Endothelial cell of umbilical vein (primary cell): ENCODE measurements at regions not wholly inside any gene's neighbourhood (a gene's known extent, or its start where the extent isn't known, plus 50 kb on each side); places are given as distances from the start of the nearest gene placed in this dataset.

Source experiments
- BruUV-seq: library from RNA; stranded (reverse); fragments of 400-500 nt; replicated peaks from 2 replicates; lab custom pipeline; 2021; lab: Mats Ljungman, UMichigan
- CTCF ChIA-PET: fragments of 300-600, 350-600 bp; sonication (Branson Sonifier 250); formaldehyde crosslinking; loops from one replicate; lab custom pipeline; 2021; ENCODE audit warnings: antibody characterized with exemption, inconsistent platforms; lab: Charles Lee
- POLR2A ChIA-PET: fragments of 300-600, 350-600 bp; sonication (Branson Sonifier 250); formaldehyde crosslinking; loops from one replicate; lab custom pipeline; 2021; ENCODE audit warnings: antibody characterized with exemption, inconsistent platforms; lab: Charles Lee
- DNase-seq: peaks from one replicate; pipeline ENCODE4 v3.0.0-alpha.2; 2011; ENCODE audit warnings: low read depth, low spot score
- FAIRE-seq: peaks from 2 replicates; lab custom pipeline; 2011; peaks lifted over from hg19 to GRCh38; lab: Jason Lieb, UNC
- H2AFZ ChIP-seq: 2 replicates; pipeline ENCODE4 v1.6.0; 2012; ENCODE audit warnings: low read depth, low read length, control low read depth, inconsistent platforms
- H3K27ac ChIP-seq: 2 replicates; pipeline ENCODE4 v1.5.1; 2011; ENCODE audit warnings: low read depth, mild to moderate bottlenecking, control low read depth, low read length, moderate library complexity; ENCODE audit not compliant: insufficient read depth
- H3K27me3 ChIP-seq, 2 experiments: 2 replicates each; pipeline versions ENCODE4 v1.6.0 to v1.6.1; 2011; ENCODE audit warnings: low read length in 2 of 2, mixed read lengths in 1 of 2; ENCODE audit not compliant: control insufficient read depth in 2 of 2, insufficient read depth in 2 of 2
- H3K36me3 ChIP-seq, 2 experiments: 2 replicates in 1 of 2; 3 replicates in 1 of 2; pipeline ENCODE4 v1.5.1; 2011; ENCODE audit warnings: low read length in 2 of 2, mild to moderate bottlenecking in 1 of 2, moderate library complexity in 1 of 2; ENCODE audit not compliant: control insufficient read depth in 2 of 2, insufficient read depth in 2 of 2; ENCODE audit errors: extremely low read depth in 1 of 2
- H3K4me1 ChIP-seq: 3 replicates; pipeline ENCODE4 v1.5.1; 2011; ENCODE audit warnings: mild to moderate bottlenecking, low read length; ENCODE audit not compliant: control insufficient read depth, insufficient read depth; ENCODE audit errors: extremely low read depth
- H3K4me2 ChIP-seq: 2 replicates; pipeline ENCODE4 v1.6.1; 2011; ENCODE audit warnings: low read length, control low read depth, mixed read lengths; ENCODE audit not compliant: insufficient read depth
- H3K4me3 ChIP-seq, 3 experiments: fragments of 200-600 bp in 1 of 3; sonication (generic), shearing (Covaris generic) in 1 of 3; replicated peaks in 1 of 3; 2 replicates each; pipeline ENCODE4 v1.5.1; 2011 to 2016; ENCODE audit warnings: control low read depth in 3 of 3, low read length in 3 of 3, mild to moderate bottlenecking in 2 of 3, inconsistent platforms in 1 of 3, low read depth in 1 of 3, moderate library complexity in 1 of 3; ENCODE audit not compliant: insufficient read depth in 1 of 3
- H3K79me2 ChIP-seq: 2 replicates; pipeline ENCODE4 v1.6.0; 2012; ENCODE audit warnings: low read length, inconsistent platforms; ENCODE audit not compliant: control insufficient read depth, insufficient read depth
- H3K9ac ChIP-seq: replicated peaks from 2 replicates; pipeline ENCODE3; 2011; ENCODE audit warnings: low read length, control low read depth; ENCODE audit not compliant: insufficient read depth; ENCODE audit errors: extremely low read depth
- H3K9me1 ChIP-seq: replicated peaks from 3 replicates; pipeline ENCODE4 v1.6.0; 2011; ENCODE audit warnings: mild to moderate bottlenecking, low read length; ENCODE audit not compliant: control insufficient read depth, insufficient read depth; ENCODE audit errors: extremely low read depth
- H3K9me3 ChIP-seq: replicated peaks from 2 replicates; pipeline ENCODE4 v1.5.1; 2012; ENCODE audit warnings: low read length, inconsistent platforms; ENCODE audit not compliant: control insufficient read depth, insufficient read depth
- H4K20me1 ChIP-seq: replicated peaks from 2 replicates; pipeline ENCODE3; 2011; ENCODE audit warnings: mild to moderate bottlenecking, low read length; ENCODE audit not compliant: control insufficient read depth, insufficient read depth; ENCODE audit errors: extremely low read depth
- CTCF ChIP-seq, 2 donors: IDR thresholded peaks; 1 replicate in 1 of 2; 2 replicates in 1 of 2; pipeline ENCODE4 v1.5.1; 2011; ENCODE audit warnings: low read length in 2 of 2, mild to moderate bottlenecking in 2 of 2, moderate library complexity in 2 of 2, control low read depth in 1 of 2, inconsistent platforms in 1 of 2, low read depth in 1 of 2; ENCODE audit not compliant: insufficient read depth in 1 of 2; ENCODE audit errors: extremely low read depth in 1 of 2
- EZH2 ChIP-seq: IDR thresholded peaks from 2 replicates; pipeline ENCODE4 v1.6.1; 2012; ENCODE audit warnings: borderline replicate concordance, low read depth, mild to moderate bottlenecking, moderate library complexity, low read length, inconsistent platforms; ENCODE audit not compliant: severe bottlenecking
- FOS ChIP-seq: IDR thresholded peaks from 2 replicates; pipeline ENCODE4 v1.6.1; 2011; ENCODE audit warnings: mild to moderate bottlenecking, low read length, moderate library complexity, borderline replicate concordance; ENCODE audit not compliant: insufficient read depth
- GATA2 ChIP-seq: IDR thresholded peaks from 2 replicates; pipeline ENCODE4 v1.7.0; 2011; ENCODE audit warnings: low read depth, mild to moderate bottlenecking, moderate library complexity, mixed read lengths, low read length; ENCODE audit not compliant: insufficient read length, insufficient read depth
- JUN ChIP-seq: IDR thresholded peaks from 2 replicates; pipeline ENCODE4 v1.6.1; 2011; ENCODE audit warnings: borderline replicate concordance, low read depth; ENCODE audit not compliant: insufficient read length, insufficient read depth
- MAX ChIP-seq: IDR thresholded peaks from 2 replicates; pipeline ENCODE4 v1.6.1; 2011; ENCODE audit not compliant: insufficient read depth, insufficient read length
- MYC ChIP-seq: IDR thresholded peaks from one replicate; pipeline ENCODE4 v1.6.1; 2011; ENCODE audit warnings: mild to moderate bottlenecking, low read depth, low read length
- POLR2AphosphoS5 ChIP-seq: IDR thresholded peaks from 2 replicates; pipeline ENCODE4 v1.6.1; 2012; ENCODE audit warnings: low read depth, mild to moderate bottlenecking, control low read depth, low read length, moderate library complexity; ENCODE audit not compliant: insufficient read depth
- dilution Hi-C: fragments of 300-500 bp; cut with MboI; formaldehyde crosslinking; loops from one replicate; pipeline ENCODE4 v1.15.0; 2019; ENCODE audit warnings: low sequenced_read_pairs; ENCODE audit not compliant: extremely low pct_ligation_motif_present
- intact Hi-C: fragments of 100-400 bp; cut with micrococcal nuclease; formaldehyde crosslinking; loops from one replicate; pipeline ENCODE4 v1.10.0; 2022

DNA sequence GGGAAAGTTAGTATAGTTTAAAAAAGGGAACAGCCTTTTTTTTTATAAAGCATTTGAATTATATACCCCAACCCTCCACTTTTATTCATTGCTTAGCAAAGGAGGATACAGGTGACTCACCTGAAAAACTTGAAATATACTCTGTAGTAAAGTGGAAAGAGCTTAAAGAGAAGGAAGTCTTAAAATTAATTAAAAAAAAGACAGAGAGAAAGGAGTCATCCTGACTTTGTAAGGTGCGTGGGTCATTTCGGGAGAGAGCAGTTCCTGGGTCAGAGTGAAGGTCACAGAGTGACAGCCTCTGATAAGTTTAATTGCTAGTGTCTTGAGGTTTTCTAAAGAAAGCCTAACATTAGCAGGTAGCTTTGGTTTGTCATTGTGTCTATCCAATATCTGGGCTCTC is 310.3 kb downstream of the KLF5 start:
- dilution Hi-C loops (no loop called here), intact Hi-C loops (no loop called here)
- BruUV-seq: no TSS peak
- no peak for FAIRE-seq
- ChIA-PET POLR2A (no interaction called here), CTCF (no interaction called here)
- Histone ChIP-seq H3K27ac (no peak overlapping the region), H3K9me1 (no peaks in the 10 kb centered on the region), H3K27me3 (no peaks in the 10 kb centered on the region), H3K36me3 (no peaks in the 10 kb centered on the region), H3K79me2 (no peaks in the 10 kb centered on the region), H4K20me1 (no peaks in the 10 kb centered on the region), H3K4me1 (no peaks in the 10 kb centered on the region), H3K4me2 (no peak overlapping the region), H3K9ac (no peak overlapping the region), H3K4me3 (no peak overlapping the region), H2AFZ (no peak overlapping the region), H3K9me3 (no peaks in the 10 kb centered on the region)
- no peak for TF ChIP-seq MYC
- TF ChIP-seq CTCF (IDR thresholded peaks at IDR 0.05; ENCODE audit: extremely low read depth in 1 of 2, insufficient read depth in 1 of 2, low read depth in 1 of 2, low read length in 2 of 2): no peak
- TF ChIP-seq POLR2AphosphoS5: no peak
- no peak for TF ChIP-seq MAX
- no peak for TF ChIP-seq EZH2
- no peak for TF ChIP-seq FOS
- no peak for DNase-seq

- Histone ChIP-seq H2AFZ (no peak overlapping the region), H3K4me1 (no peaks in the 10 kb centered on the region), H3K9me3 (no peaks in the 10 kb centered on the region), H3K79me2 (no peaks in the 10 kb centered on the region), H3K27ac (no peak overlapping the region), H3K4me3 (no peak overlapping the region), H3K4me2 (no peak overlapping the region), H3K9me1 (no peaks in the 10 kb centered on the region), H3K27me3 (no peaks in the 10 kb centered on the region), H4K20me1 (no peaks in the 10 kb centered on the region), H3K36me3 (no peaks in the 10 kb centered on the region), H3K9ac (no peak overlapping the region)
- FAIRE-seq: no peak
- POLR2A ChIA-PET: no interaction called here
- intact Hi-C loops: no loop called here
- dilution Hi-C loops: no loop called here
- no peak for TF ChIP-seq MYC
- TF ChIP-seq JUN: no peak
- TF ChIP-seq POLR2AphosphoS5: no peak
- TF ChIP-seq GATA2: no peak
- no peak for TF ChIP-seq MAX
- TF ChIP-seq CTCF (IDR thresholded peaks at IDR 0.05; ENCODE audit: extremely low read depth in 1 of 2, insufficient read depth in 1 of 2, low read depth in 1 of 2, low read length in 2 of 2): no peak
- no peak for TF ChIP-seq FOS
- CTCF ChIA-PET: no interaction called here
- no TSS peak for BruUV-seq
- DNase-seq: no peak
Measured at GRCh38 chr13:73368608-73369007, 309.8 kb downstream of the KLF5 start.
